SK-N-SH (cell line): ENCODE measurements at regions not wholly inside any gene's neighbourhood (a gene's known extent, or its start where the extent isn't known, plus 50 kb on each side); places are given as distances from the start of the nearest gene placed in this dataset.

Source experiments
- CTCF ChIA-PET: fragments of 300-600, 350-600 bp; formaldehyde crosslinking; extraction: SDS; loops from one replicate; lab custom pipeline; 2021; lab: Yijun Ruan, JAX
- POLR2A ChIA-PET: fragments of 350-600 bp; sonication (Branson Sonifier 250); formaldehyde crosslinking; extraction: SDS; loops from one replicate; lab custom pipeline; 2020; ENCODE audit warnings: antibody characterized with exemption, inconsistent platforms; lab: Yijun Ruan, JAX
- DNase-seq: peaks from one replicate; pipeline ENCODE4 v3.0.0; 2012
- H2AFZ ChIP-seq: fragments of 200-600 bp; sonication (generic); 2 replicates; pipeline ENCODE4 v1.8.1; 2016; ENCODE audit warnings: antibody characterized with exemption, mild to moderate bottlenecking, low read depth
- H3F3A ChIP-seq: fragments of 200-600 bp; sonication (generic); replicated peaks from 2 replicates; pipeline ENCODE3; 2016; ENCODE audit warnings: antibody characterized with exemption, mild to moderate bottlenecking; ENCODE audit not compliant: insufficient read depth
- H3K27ac ChIP-seq, 2 experiments: fragments of 200-500 bp in 1 of 2; fragments of 200-600 bp in 1 of 2; sonication (Bioruptor generic) in 1 of 2; sonication (generic), shearing (Covaris generic) in 1 of 2; 2 replicates each; pipeline versions ENCODE4 v1.5.1 to v1.6.1; 2014 to 2016; ENCODE audit warnings: low read depth in 2 of 2, inconsistent platforms in 1 of 2, low read length in 1 of 2, mild to moderate bottlenecking in 1 of 2, mixed read lengths in 1 of 2
- H3K27me3 ChIP-seq: fragments of 200-600 bp; sonication (generic), shearing (Covaris generic); 2 replicates; pipeline ENCODE4 v1.6.1; 2016; ENCODE audit warnings: mixed run types; ENCODE audit not compliant: insufficient read depth
- H3K36me3 ChIP-seq, 2 experiments: fragments of 200-500 bp in 1 of 2; fragments of 200-600 bp in 1 of 2; sonication (Bioruptor generic) in 1 of 2; sonication (generic) in 1 of 2; replicated peaks in 1 of 2; 2 replicates each; pipeline versions ENCODE3 to v1.5.1; 2014 to 2016; ENCODE audit warnings: low read length in 1 of 2, mild to moderate bottlenecking in 1 of 2; ENCODE audit not compliant: insufficient read depth in 2 of 2, control insufficient read depth in 1 of 2
- H3K4me1 ChIP-seq, 2 experiments: fragments of 200-500 bp in 1 of 2; fragments of 200-600 bp in 1 of 2; sonication (Bioruptor generic) in 1 of 2; sonication (generic), shearing (Covaris generic) in 1 of 2; 2 replicates each; pipeline versions ENCODE4 v1.5.1 to v1.6.1; 2014 to 2016; ENCODE audit warnings: low read depth in 1 of 2, low read length in 1 of 2, mixed run types in 1 of 2; ENCODE audit not compliant: insufficient read depth in 2 of 2, control insufficient read depth in 1 of 2
- H3K4me2 ChIP-seq: fragments of 200-600 bp; sonication (generic), shearing (Covaris generic); 2 replicates; pipeline ENCODE4 v1.6.1; 2017; ENCODE audit warnings: mixed run types
- H3K4me3 ChIP-seq, 2 experiments: fragments of 200-500 bp in 1 of 2; fragments of 200-600 bp in 1 of 2; sonication (Bioruptor generic) in 1 of 2; sonication (generic), shearing (Covaris generic) in 1 of 2; 2 replicates each; pipeline versions ENCODE4 v1.5.1 to v1.8.1; 2014 to 2016; ENCODE audit warnings: low read depth in 2 of 2, inconsistent platforms in 1 of 2, low read length in 1 of 2, mild to moderate bottlenecking in 1 of 2, mixed read lengths in 1 of 2, moderate library complexity in 1 of 2
- H3K79me2 ChIP-seq: fragments of 200-600 bp; sonication (generic); 2 replicates; pipeline ENCODE4 v1.8.1; 2017; ENCODE audit warnings: mild to moderate bottlenecking; ENCODE audit not compliant: insufficient read depth
- H3K9ac ChIP-seq: fragments of 200-600 bp; sonication (generic); 2 replicates; pipeline ENCODE4 v1.6.1; 2017; ENCODE audit warnings: mixed run types
- H3K9me2 ChIP-seq: fragments of 200-600 bp; sonication (generic); 2 replicates; pipeline ENCODE4 v1.6.1; 2017; ENCODE audit warnings: mixed run types
- H3K9me3 ChIP-seq: fragments of 200-600 bp; sonication (generic); 2 replicates; pipeline ENCODE4 v1.6.1; 2017; ENCODE audit warnings: mixed run types, mild to moderate bottlenecking, moderate library complexity
- H4K20me1 ChIP-seq: fragments of 200-600 bp; sonication (generic); 2 replicates; pipeline ENCODE4 v1.6.1; 2017; ENCODE audit warnings: mild to moderate bottlenecking, mixed run types; ENCODE audit not compliant: insufficient read depth
- ELF1 ChIP-seq: IDR thresholded peaks from 2 replicates; pipeline ENCODE4 v1.4.0; 2012
- EP300 ChIP-seq, 2 experiments: IDR thresholded peaks; 2 replicates each; pipeline versions ENCODE4 v1.4.0 to v1.6.1; 2012; ENCODE audit warnings: borderline replicate concordance in 1 of 2, low read depth in 1 of 2, low read length in 1 of 2
- FOXJ3 ChIP-seq: sonication (generic); formaldehyde crosslinking; IDR thresholded peaks from 2 replicates; pipeline ENCODE4 v1.5.1; 2020; ENCODE audit warnings: mild to moderate bottlenecking, missing genetic modification reagents
- FOXM1 ChIP-seq: IDR thresholded peaks from 2 replicates; pipeline ENCODE4 v1.4.0; 2012; ENCODE audit warnings: low read depth, mild to moderate bottlenecking
- GABPA ChIP-seq: IDR thresholded peaks from 2 replicates; pipeline ENCODE4 v1.4.0; 2012; ENCODE audit warnings: low read depth, mild to moderate bottlenecking
- IRF3 ChIP-seq: fragments of 150-350 bp; IDR thresholded peaks from 2 replicates; pipeline ENCODE4 v1.6.1; 2016; ENCODE audit warnings: mild to moderate bottlenecking, low read depth, low read length
- JUND ChIP-seq: IDR thresholded peaks from 2 replicates; pipeline ENCODE4 v1.4.0; 2012
- MXI1 ChIP-seq: IDR thresholded peaks from 2 replicates; pipeline ENCODE4 v1.6.1; 2012; ENCODE audit warnings: mild to moderate bottlenecking, low read depth, low read length, improper control_type of control experiment
- NFIC ChIP-seq: IDR thresholded peaks from 2 replicates; pipeline ENCODE4 v1.4.0; 2012; ENCODE audit warnings: borderline replicate concordance
- PBX3 ChIP-seq: IDR thresholded peaks from 2 replicates; pipeline ENCODE4; 2012
- POLR2AphosphoS5 ChIP-seq: IDR thresholded peaks from 2 replicates; pipeline ENCODE4 v1.6.1; 2012; ENCODE audit warnings: low read depth, low read length
- RAD21 ChIP-seq: IDR thresholded peaks from 2 replicates; pipeline ENCODE4 v1.6.1; 2012; ENCODE audit warnings: mild to moderate bottlenecking, low read length
- RXRA ChIP-seq: IDR thresholded peaks from 2 replicates; pipeline ENCODE4 v1.4.0; 2012; ENCODE audit warnings: low read depth, mild to moderate bottlenecking, borderline replicate concordance
- SIN3A ChIP-seq: IDR thresholded peaks from 2 replicates; pipeline ENCODE4 v1.6.1; 2012; ENCODE audit warnings: low read depth, mild to moderate bottlenecking, low read length, moderate library complexity, borderline replicate concordance
- TAF1 ChIP-seq: IDR thresholded peaks from 2 replicates; pipeline ENCODE4 v1.6.1; 2012; ENCODE audit warnings: low read depth, mild to moderate bottlenecking, low read length, moderate library complexity, borderline replicate concordance
- TCF12 ChIP-seq: IDR thresholded peaks from 2 replicates; pipeline ENCODE4 v1.4.0; 2012
- TEAD4 ChIP-seq: IDR thresholded peaks from 2 replicates; pipeline ENCODE4 v1.4.0; 2012; ENCODE audit warnings: mild to moderate bottlenecking, borderline replicate concordance; ENCODE audit not compliant: insufficient read depth
- WGBS: methylation state at CpG from one replicate; pipeline ENCODE4 v1.1.6; 2017; ENCODE audit warnings: low lambda C conversion rate; 5-methylcytosine and 5-hydroxymethylcytosine counted together

- Histone ChIP-seq H3K9ac (no peak overlapping the region), H3K27me3 (no peaks in the 10 kb centered on the region), H3K36me3 (no peaks in the 10 kb centered on the region), H3K4me2 (no peak overlapping the region), H3K4me1 (no peaks in the 10 kb centered on the region), H3K79me2 (no peaks in the 10 kb centered on the region), H3K27ac (no peak overlapping the region), H2AFZ (no peak overlapping the region), H3K9me3 (no peaks in the 10 kb centered on the region), H3K4me3 (no peak overlapping the region), H3F3A (no peaks in the 10 kb centered on the region), H3K9me2 (no peaks in the 10 kb centered on the region), H4K20me1 (no peaks in the 10 kb centered on the region)
- ChIA-PET CTCF (no interaction called here), POLR2A (no interaction called here)
- DNase-seq = no peak
- no peak for TF ChIP-seq RXRA
- no peak for TF ChIP-seq FOXJ3
- TF ChIP-seq FOXM1 = no peak
- no peak for TF ChIP-seq ELF1
- TF ChIP-seq JUND = no peak
- no peak for TF ChIP-seq POLR2AphosphoS5
- no peak for TF ChIP-seq SIN3A
- no peak for TF ChIP-seq TAF1
- TF ChIP-seq RAD21 = no peak
- TF ChIP-seq IRF3 = no peak
- TF ChIP-seq GABPA = no peak
- no peak for TF ChIP-seq TEAD4
- TF ChIP-seq EP300 (IDR thresholded peaks at IDR 0.05; ENCODE audit: borderline replicate concordance in 1 of 2, low read depth in 1 of 2, low read length in 1 of 2) = no peak
- 12% methylated on average over 6 of the region's 6 CpGs for WGBS
Observed at GRCh38 chr22:49226096-49226495, 601.6 kb downstream of the BRD1 start.

GRCh38 chr22:49224243-49224642, 603.4 kb downstream of the BRD1 start:
- no peaks in the 10 kb centered on the region for H3K9me2 ChIP-seq
- no peak overlapping the region for H3K27ac ChIP-seq
- H3K4me3 ChIP-seq = no peak overlapping the region
- no peak overlapping the region for H3K4me2 ChIP-seq
- TF ChIP-seq NFIC = no peak
- TF ChIP-seq JUND = no peak
- no peak for TF ChIP-seq IRF3
- no peak for TF ChIP-seq ELF1
- TF ChIP-seq GABPA = no peak
- no peak for TF ChIP-seq FOXM1
- TF ChIP-seq TCF12 = no peak
- no peak for TF ChIP-seq TEAD4
- TF ChIP-seq FOXJ3 = no peak
- TF ChIP-seq MXI1 = no peak
- TF ChIP-seq POLR2AphosphoS5 = no peak
- TF ChIP-seq PBX3 = no peak
- H3K36me3 ChIP-seq = no peaks in the 10 kb centered on the region
- no peak overlapping the region for H2AFZ ChIP-seq
- POLR2A ChIA-PET = no interaction called here
- H3K9ac ChIP-seq = no peak overlapping the region
- no peaks in the 10 kb centered on the region for H3K79me2 ChIP-seq
- no peaks in the 10 kb centered on the region for H3K27me3 ChIP-seq
- no peaks in the 10 kb centered on the region for H3F3A ChIP-seq
- no peaks in the 10 kb centered on the region for H3K9me3 ChIP-seq
- no peak for DNase-seq
- no peaks in the 10 kb centered on the region for H4K20me1 ChIP-seq
- CTCF ChIA-PET = interaction anchor here (0.6 kb wide), 1 partner anchor 620 kb away, joined by 3 read pairs; no protein-coding TSS in a partner anchor
- H3K4me1 ChIP-seq = no peaks in the 10 kb centered on the region
- WGBS = 5% methylated on average over 4 of the region's 4 CpGs
